Kidney epithelial cell (primary cell): ENCODE measurements at regions not wholly inside any gene's neighbourhood (a gene's known extent, or its start where the extent isn't known, plus 50 kb on each side); places are given as distances from the start of the nearest gene placed in this dataset.

Experiments
- DNase-seq: peaks from one replicate; pipeline ENCODE4 v3.0.0-alpha.2; 2010; ENCODE audit warnings: low read depth
- H3K27me3 ChIP-seq: 2 replicates; pipeline ENCODE4 v1.6.0; 2011; ENCODE audit warnings: low read length; ENCODE audit not compliant: control insufficient read depth, insufficient read depth
- H3K36me3 ChIP-seq: 2 replicates; pipeline ENCODE4 v1.5.1; 2011; ENCODE audit warnings: low read length; ENCODE audit not compliant: control insufficient read depth, insufficient read depth
- H3K4me3 ChIP-seq: 2 replicates; pipeline ENCODE4 v1.5.1; 2011; ENCODE audit warnings: low read depth, mild to moderate bottlenecking, control low read depth, low read length
- TF ChIP-seq, protein P1 (sequence below): IDR thresholded peaks from 2 replicates; pipeline ENCODE4 v1.5.1; 2011; ENCODE audit warnings: mild to moderate bottlenecking, moderate library complexity, low read length, control low read depth, inconsistent platforms; ENCODE audit not compliant: insufficient read depth, poor library complexity, severe bottlenecking

DNA sequence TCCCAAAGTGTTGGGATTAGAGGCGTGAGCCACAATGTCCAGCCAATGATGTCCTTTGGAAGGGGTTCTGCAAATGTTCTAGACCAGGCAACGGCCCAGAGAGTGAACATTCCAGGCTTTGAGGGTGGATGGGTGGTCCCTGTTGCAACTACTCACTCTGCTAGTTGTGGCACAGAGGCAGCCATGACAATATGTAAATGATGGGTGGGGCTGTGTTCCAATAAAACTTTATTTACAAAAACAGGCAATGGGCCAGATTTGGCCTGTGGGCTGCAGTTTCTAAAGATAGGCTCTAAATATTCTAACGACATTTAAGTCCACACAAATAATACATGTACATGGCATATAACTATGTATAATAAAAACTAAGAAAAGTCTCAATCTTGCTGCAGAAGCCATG lies 276.3 kb downstream of the CTTN start:
- DNase-seq: no peak
- Histone ChIP-seq H3K4me3 (no peak overlapping the region), H3K36me3 (no peaks in the 10 kb centered on the region), H3K27me3 (no peaks in the 10 kb centered on the region)
- TF ChIP-seq, protein P1, sequence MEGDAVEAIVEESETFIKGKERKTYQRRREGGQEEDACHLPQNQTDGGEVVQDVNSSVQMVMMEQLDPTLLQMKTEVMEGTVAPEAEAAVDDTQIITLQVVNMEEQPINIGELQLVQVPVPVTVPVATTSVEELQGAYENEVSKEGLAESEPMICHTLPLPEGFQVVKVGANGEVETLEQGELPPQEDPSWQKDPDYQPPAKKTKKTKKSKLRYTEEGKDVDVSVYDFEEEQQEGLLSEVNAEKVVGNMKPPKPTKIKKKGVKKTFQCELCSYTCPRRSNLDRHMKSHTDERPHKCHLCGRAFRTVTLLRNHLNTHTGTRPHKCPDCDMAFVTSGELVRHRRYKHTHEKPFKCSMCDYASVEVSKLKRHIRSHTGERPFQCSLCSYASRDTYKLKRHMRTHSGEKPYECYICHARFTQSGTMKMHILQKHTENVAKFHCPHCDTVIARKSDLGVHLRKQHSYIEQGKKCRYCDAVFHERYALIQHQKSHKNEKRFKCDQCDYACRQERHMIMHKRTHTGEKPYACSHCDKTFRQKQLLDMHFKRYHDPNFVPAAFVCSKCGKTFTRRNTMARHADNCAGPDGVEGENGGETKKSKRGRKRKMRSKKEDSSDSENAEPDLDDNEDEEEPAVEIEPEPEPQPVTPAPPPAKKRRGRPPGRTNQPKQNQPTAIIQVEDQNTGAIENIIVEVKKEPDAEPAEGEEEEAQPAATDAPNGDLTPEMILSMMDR: no peak

DNA sequence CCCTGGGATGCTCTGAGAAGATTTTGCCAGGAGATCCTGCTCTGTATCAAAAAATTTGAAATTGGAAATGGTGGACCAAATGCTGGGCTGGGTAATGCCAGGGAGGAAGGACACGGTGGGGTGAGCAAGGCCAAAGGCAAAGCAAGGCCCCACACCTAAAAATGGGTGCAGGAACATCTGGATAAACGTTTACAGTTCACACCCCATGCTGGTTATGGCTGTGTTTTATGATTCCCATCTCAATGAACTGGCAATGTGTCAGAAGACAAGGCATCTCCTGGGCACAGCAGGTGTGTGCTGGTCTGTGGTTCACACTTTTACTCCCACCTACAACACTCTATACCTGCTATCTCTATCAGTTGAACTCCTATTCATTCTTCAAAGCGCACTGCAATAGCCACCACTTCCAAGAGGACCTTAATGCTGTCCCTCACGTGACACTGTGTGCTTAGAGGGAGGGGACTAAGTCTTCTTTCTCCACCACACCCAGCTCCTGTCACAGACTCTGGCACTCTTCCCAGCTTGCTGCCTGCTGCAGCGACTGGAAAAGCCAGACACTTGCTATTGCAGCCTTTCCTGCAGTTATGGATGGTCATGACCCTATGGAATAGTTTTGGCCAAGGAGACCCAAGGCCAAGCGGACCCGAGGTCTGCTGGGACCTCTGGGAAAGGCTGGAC lies 277.5 kb downstream of the CTTN start:
- TF ChIP-seq, protein P1: no peak
- no peak overlapping the region for H3K4me3 ChIP-seq
- no peak for DNase-seq
- no peaks in the 10 kb centered on the region for H3K27me3 ChIP-seq
- H3K36me3 ChIP-seq: no peaks in the 10 kb centered on the region

DNA sequence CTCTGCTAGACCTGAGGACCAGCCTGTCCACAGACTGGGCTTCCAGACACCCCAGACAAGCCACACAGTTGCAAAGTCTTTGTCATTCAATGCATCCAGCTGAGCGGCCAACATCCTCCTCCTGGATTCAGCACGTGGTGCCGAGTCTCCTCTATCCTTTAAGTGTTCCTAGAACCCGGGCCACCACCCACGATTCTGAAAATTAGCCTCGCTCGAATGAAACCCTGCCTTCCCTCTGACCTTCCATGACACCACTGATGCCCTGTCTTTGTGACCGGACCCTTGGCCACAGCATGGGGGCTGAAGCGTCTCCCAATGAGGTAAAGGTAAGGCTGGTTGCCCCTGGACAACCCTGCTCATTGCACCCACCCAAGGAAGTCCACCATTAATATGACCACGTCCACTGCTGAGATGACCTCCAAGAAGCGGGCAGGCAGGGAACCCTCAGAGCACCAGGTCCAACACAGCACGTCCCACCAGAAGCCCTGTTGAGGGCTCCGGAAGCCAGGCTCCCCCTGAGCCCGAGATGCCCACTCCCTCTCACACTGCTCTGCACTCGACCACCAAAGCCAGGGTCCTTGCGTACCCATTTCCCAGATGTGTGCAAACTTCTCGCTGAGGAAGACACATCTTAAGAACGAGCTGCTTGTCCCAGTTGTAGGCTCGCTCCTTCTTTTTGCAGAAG lies 279.0 kb downstream of the CTTN start:
- Histone ChIP-seq H3K4me3 (no peak overlapping the region), H3K27me3 (no peaks in the 10 kb centered on the region), H3K36me3 (no peaks in the 10 kb centered on the region)
- no peak for DNase-seq
- TF ChIP-seq, protein P1: no peak

DNA sequence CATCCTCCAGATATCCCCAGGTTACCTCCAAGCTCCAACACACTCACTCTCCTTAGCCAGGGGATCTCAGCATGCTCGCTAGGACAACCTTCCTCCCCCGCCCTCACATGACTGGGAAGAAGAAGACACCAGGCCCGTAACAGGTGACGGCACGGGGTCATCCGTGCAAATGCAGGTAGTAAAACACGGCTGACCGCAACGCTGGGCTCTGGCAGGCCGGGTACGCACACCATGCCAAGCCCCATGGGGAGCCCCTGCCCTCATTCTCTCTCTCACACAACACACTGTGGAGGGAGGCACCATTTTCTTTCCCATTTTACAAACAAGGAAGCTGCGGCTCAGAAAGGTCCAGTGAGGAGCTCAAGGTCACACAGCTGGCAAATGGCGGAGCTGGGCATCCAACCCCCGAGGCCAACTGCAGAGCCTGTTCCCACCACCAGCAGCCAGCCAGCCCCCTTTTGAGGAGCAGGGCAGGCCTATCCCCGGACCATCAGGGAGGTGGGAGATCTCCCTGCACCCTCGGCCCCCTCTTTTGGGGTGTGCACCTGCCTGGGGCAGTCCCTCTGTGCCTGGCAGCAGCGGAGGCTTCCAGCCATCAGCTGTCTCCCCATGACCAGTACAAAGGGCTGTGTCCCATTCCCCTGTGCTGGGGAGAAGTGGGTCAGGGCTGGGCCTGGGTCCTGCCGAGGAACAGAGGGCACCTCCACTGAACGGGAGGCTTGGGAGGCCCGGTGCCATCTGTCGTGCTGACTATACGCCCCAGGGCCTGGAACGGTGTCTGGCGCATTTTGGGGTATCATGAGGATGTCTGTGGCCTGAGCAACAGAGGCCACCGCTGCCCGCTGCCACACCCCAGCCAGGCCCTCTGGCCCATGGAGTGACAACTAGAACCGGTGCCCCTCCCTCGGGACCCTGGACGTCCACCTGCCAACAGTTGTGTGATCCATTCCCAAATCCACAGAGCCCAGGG lies 280.9 kb downstream of the CTTN start:
- H3K27me3 ChIP-seq: no peaks in the 10 kb centered on the region
- no peak for DNase-seq
- no peaks in the 10 kb centered on the region for H3K36me3 ChIP-seq
- H3K4me3 ChIP-seq: no peak overlapping the region
- TF ChIP-seq, protein P1: no peak

DNA sequence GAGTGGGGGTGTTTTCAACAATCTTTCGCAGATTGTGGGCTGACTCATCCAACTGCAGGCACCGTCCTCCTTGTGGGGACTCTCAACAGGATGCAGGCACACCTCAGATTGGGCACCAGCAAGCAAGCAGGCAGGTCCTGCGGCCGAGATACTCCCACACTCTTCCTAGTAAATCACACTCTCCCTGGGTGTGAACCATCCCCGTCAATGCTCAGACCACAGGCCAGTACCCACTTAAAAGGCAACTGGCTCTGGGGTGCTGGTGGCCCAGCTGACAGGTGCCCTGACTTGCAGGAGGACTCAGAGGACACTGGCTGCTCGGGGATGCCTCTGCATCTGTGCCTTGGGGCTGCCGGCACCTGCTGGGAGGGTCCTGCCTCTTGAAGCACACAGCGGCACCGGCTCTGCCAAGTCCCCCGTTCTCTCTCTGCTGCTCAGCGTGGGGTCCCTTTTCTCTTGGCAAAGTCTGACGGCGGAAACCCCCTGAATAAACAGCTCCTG lies 282.5 kb downstream of the CTTN start:
- TF ChIP-seq, protein P1: no peak
- Histone ChIP-seq H3K36me3 (no peaks in the 10 kb centered on the region), H3K27me3 (no peaks in the 10 kb centered on the region), H3K4me3 (no peak overlapping the region)
- DNase-seq: no peak
